MM.1S (cell line): ENCODE measurements at regions not wholly inside any gene's neighbourhood (a gene's known extent, or its start where the extent isn't known, plus 50 kb on each side); places are given as distances from the start of the nearest gene placed in this dataset.

Experiments
- DNase-seq: peaks from one replicate; pipeline ENCODE4 v3.0.0-alpha.2; 2015
- H2AFZ ChIP-seq: fragments of 300-600 bp; sonication (generic); 2 replicates; pipeline ENCODE4 v1.6.0; 2016; ENCODE audit warnings: antibody characterized with exemption, low read length
- H3F3A ChIP-seq: fragments of 300-600 bp; sonication (generic); 2 replicates; pipeline ENCODE4 v1.6.1; 2016; ENCODE audit warnings: mild to moderate bottlenecking, antibody characterized with exemption, low read length, moderate library complexity, mixed read lengths; ENCODE audit not compliant: insufficient read depth
- H3K27ac ChIP-seq: fragments of 300-600 bp; sonication (generic); 2 replicates; pipeline ENCODE4 v1.5.1; 2016; ENCODE audit warnings: mild to moderate bottlenecking, low read length
- H3K27me3 ChIP-seq: fragments of 300-600 bp; sonication (generic); replicated peaks from 2 replicates; pipeline ENCODE4 v1.6.0; 2016; ENCODE audit warnings: low read length; ENCODE audit not compliant: insufficient read depth
- H3K36me3 ChIP-seq: fragments of 300-600 bp; sonication (generic); replicated peaks from 2 replicates; pipeline ENCODE4 v1.6.1; 2016; ENCODE audit warnings: mild to moderate bottlenecking, low read length, mixed read lengths; ENCODE audit not compliant: insufficient read depth
- H3K4me1 ChIP-seq: fragments of 300-600 bp; sonication (generic); 2 replicates; pipeline ENCODE4 v1.6.1; 2016; ENCODE audit warnings: low read length, mixed read lengths
- H3K4me2 ChIP-seq: fragments of 300-600 bp; sonication (generic); 2 replicates; pipeline ENCODE4 v1.6.0; 2016; ENCODE audit warnings: low read depth, low read length
- H3K4me3 ChIP-seq: fragments of 300-600 bp; sonication (generic); 2 replicates; pipeline ENCODE4 v1.5.1; 2016; ENCODE audit warnings: low read length, mixed read lengths
- H3K79me2 ChIP-seq: fragments of 300-600 bp; sonication (generic); 2 replicates; pipeline ENCODE4 v1.6.1; 2016; ENCODE audit warnings: mixed run types, low read length, mixed read lengths
- H3K9ac ChIP-seq: fragments of 300-600 bp; sonication (generic); 2 replicates; pipeline ENCODE4 v1.6.1; 2016; ENCODE audit warnings: low read length, mixed read lengths
- H3K9me2 ChIP-seq: fragments of 300-600 bp; sonication (generic); replicated peaks from 2 replicates; pipeline ENCODE4 v1.6.1; 2016; ENCODE audit warnings: mild to moderate bottlenecking, low read length, mixed read lengths; ENCODE audit not compliant: insufficient read depth
- H3K9me3 ChIP-seq: fragments of 300-600 bp; sonication (generic); replicated peaks from 2 replicates; pipeline ENCODE4 v1.6.1; 2016; ENCODE audit warnings: mild to moderate bottlenecking, low read length, mixed read lengths; ENCODE audit not compliant: insufficient read depth
- H4K20me1 ChIP-seq: fragments of 300-600 bp; sonication (generic); 2 replicates; pipeline ENCODE4 v1.6.1; 2016; ENCODE audit warnings: mild to moderate bottlenecking, low read length, moderate library complexity, mixed read lengths; ENCODE audit not compliant: insufficient read depth
- CTCF ChIP-seq: fragments of 300-600 bp; sonication (generic); IDR thresholded peaks from 2 replicates; pipeline ENCODE4 v1.5.1; 2016; ENCODE audit warnings: antibody characterized with exemption, low read length, mixed read lengths
- EZH2 ChIP-seq: fragments of 300-600 bp; sonication (generic); optimal IDR thresholded peaks from 2 replicates; pipeline ENCODE3; 2017; ENCODE audit warnings: low read depth, mild to moderate bottlenecking, antibody characterized with exemption, low read length, mixed read lengths
- EZH2phosphoT487 ChIP-seq: fragments of 300-600 bp; sonication (generic); IDR thresholded peaks from 2 replicates; pipeline ENCODE4 v1.6.1; 2018; ENCODE audit warnings: antibody characterized with exemption, low read length

DNA sequence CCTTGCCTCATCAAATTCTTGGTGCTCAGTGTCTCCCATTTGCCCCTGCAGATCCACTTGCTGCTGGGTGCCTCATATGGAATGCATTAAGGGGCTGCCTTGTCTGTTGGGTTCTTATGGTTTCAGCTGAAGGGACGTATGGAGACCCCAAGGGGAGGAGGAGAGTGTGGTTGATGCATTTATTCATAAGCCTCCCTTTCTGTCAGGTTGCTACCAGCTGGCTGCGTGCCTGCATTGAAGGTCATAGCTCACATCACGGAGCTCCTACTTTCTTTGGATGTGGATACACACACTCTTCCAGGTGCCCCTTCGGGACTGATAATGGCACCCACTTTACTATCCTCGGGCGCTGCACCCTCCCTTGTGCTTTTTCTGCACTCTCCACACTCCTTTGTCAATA, 377.9 kb downstream of the SLC4A3 start:
- H2AFZ ChIP-seq, result no peak overlapping the region
- no peaks in the 10 kb centered on the region for H3K36me3 ChIP-seq
- H3K9me3 ChIP-seq, result no peaks in the 10 kb centered on the region
- no peaks in the 10 kb centered on the region for H3K4me1 ChIP-seq
- no peak for DNase-seq
- H3K9me2 ChIP-seq, result no peaks in the 10 kb centered on the region
- no peaks in the 10 kb centered on the region for H3K79me2 ChIP-seq
- no peaks in the 10 kb centered on the region for H3F3A ChIP-seq
- H3K9ac ChIP-seq, result no peak overlapping the region
- TF ChIP-seq CTCF (no peak), EZH2phosphoT487 (no peak), EZH2 (no peak)
- no peak overlapping the region for H3K27ac ChIP-seq
- no peak overlapping the region for H3K4me2 ChIP-seq
- no peak overlapping the region for H3K4me3 ChIP-seq
- H3K27me3 ChIP-seq, result no peaks in the 10 kb centered on the region
- H4K20me1 ChIP-seq, result no peaks in the 10 kb centered on the region

DNA sequence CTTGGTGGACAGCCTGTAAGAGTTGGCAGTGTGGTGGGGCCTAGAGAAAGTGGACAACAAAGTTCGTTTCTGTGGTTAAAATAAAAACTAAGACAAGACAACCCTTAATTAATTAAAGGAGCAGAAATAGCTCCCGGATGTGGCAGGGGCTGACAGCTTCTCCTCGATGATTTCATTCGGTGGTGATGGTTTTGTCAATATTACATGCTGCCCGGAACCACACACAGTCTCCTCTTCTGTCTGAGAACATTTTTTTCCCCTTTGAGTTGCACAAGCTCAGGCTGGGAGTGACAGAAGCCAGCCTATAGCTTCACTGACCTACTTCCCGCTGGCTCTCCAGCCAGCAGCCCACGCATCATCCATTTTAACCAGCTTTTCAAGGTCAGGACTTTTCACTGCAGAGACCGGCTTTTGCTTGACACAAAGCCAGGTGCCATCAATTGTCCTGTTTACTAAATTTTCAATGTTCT, 378.8 kb downstream of the SLC4A3 start:
- Histone ChIP-seq H3K9ac (no peak overlapping the region), H3K9me2 (no peaks in the 10 kb centered on the region), H3K36me3 (no peaks in the 10 kb centered on the region), H3K4me3 (no peak overlapping the region), H2AFZ (no peak overlapping the region), H3K79me2 (no peaks in the 10 kb centered on the region), H3K27me3 (no peaks in the 10 kb centered on the region), H3K27ac (no peak overlapping the region), H3K4me2 (no peak overlapping the region), H3K4me1 (no peaks in the 10 kb centered on the region), H4K20me1 (no peaks in the 10 kb centered on the region), H3K9me3 (no peaks in the 10 kb centered on the region), H3F3A (no peaks in the 10 kb centered on the region)
- no peak for DNase-seq
- TF ChIP-seq CTCF, result no peak
- TF ChIP-seq EZH2, result no peak
- TF ChIP-seq EZH2phosphoT487, result no peak

DNA sequence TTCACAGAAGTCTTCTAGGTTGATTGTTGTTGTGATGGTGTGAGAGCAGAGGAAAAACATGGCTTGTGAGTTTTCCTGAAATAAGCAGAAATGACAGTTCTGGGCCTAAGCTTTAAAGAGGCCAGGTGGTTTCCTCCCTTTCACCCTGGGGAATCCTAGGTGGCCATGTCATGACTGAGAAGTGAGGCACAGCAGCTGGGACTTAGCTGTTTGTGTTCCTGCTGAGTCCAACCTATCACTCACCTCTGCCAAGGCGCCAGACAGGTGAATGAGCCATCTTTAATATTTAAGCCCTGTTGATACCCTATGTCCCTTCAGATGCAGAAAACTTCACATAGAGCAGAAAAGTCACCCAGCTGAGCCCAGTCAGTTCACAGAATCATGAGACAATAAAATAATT, 384.4 kb downstream of the SLC4A3 start:
- Histone ChIP-seq H3K9ac (no peak overlapping the region), H3K36me3 (no peaks in the 10 kb centered on the region), H3K9me3 (no peaks in the 10 kb centered on the region), H4K20me1 (no peaks in the 10 kb centered on the region), H3K4me3 (no peak overlapping the region), H3K27ac (no peak overlapping the region), H3F3A (no peaks in the 10 kb centered on the region), H3K9me2 (no peaks in the 10 kb centered on the region), H3K27me3 (no peaks in the 10 kb centered on the region), H3K4me1 (no peaks in the 10 kb centered on the region), H3K4me2 (no peak overlapping the region), H2AFZ (no peak overlapping the region), H3K79me2 (no peaks in the 10 kb centered on the region)
- DNase-seq, result no peak
- TF ChIP-seq CTCF (no peak), EZH2phosphoT487 (no peak), EZH2 (no peak)
